Frontal cortex (tissue), 3 donors: ENCODE measurements at regions not wholly inside any gene's neighbourhood (a gene's known extent, or its start where the extent isn't known, plus 50 kb on each side); places are given as distances from the start of the nearest gene placed in this dataset.
"Not testable (repeated sequence)": the region's sequence is repeated elsewhere in the genome, so short reads cannot be mapped to it uniquely, and the experiment has no call there.

ENCODE experiments used
- DNase-seq, 2 donors: peaks; one replicate each; pipeline ENCODE4 v3.0.0; 2012; ENCODE audit warnings: low spot score in 2 of 2
- FAIRE-seq: peaks from 2 replicates; lab custom pipeline; 2012; peaks lifted over from hg19 to GRCh38; lab: Jason Lieb, UNC
- donor health status: control.
- donor health status: control.
- donor health status: control.

GRCh38 chr1:81252471-81253151, 548.1 kb upstream of the ADGRL2 start:
- FAIRE-seq, result no peak
- DNase-seq, result no peak

GRCh38 chr1:81250825-81251224, 549.9 kb upstream of the ADGRL2 start:
- not testable (repeated sequence) for FAIRE-seq, DNase-seq

- DNase-seq, FAIRE-seq: not testable (repeated sequence)
Observed at GRCh38 chr1:81245084-81245715, 555.5 kb upstream of the ADGRL2 start.

- FAIRE-seq, DNase-seq: not testable (repeated sequence)
Observed at GRCh38 chr1:81244612-81245011, 556.1 kb upstream of the ADGRL2 start.

GRCh38 chr1:81242103-81242502, 558.6 kb upstream of the ADGRL2 start:
- FAIRE-seq, result no peak
- no peak for DNase-seq

- FAIRE-seq (no peak), DNase-seq (no peak)
Observed at GRCh38 chr1:81238129-81238528, 562.6 kb upstream of the ADGRL2 start.

GRCh38 chr1:81237473-81238089, 563.2 kb upstream of the ADGRL2 start:
- FAIRE-seq, result no peak
- DNase-seq, result no peak

GRCh38 chr1:81234237-81234636, 566.5 kb upstream of the ADGRL2 start:
- DNase-seq (no peak), FAIRE-seq (no peak)

- FAIRE-seq (no peak), DNase-seq (no peak)
Observed at GRCh38 chr1:81233591-81233990, 567.1 kb upstream of the ADGRL2 start.

GRCh38 chr1:81232420-81232819, 568.3 kb upstream of the ADGRL2 start:
- FAIRE-seq (no peak), DNase-seq (no peak)

GRCh38 chr1:81231729-81232038, 569.0 kb upstream of the ADGRL2 start:
- DNase-seq, result no peak

GRCh38 chr1:81230983-81231728, 569.6 kb upstream of the ADGRL2 start:
- DNase-seq, result no peak

More at GRCh38 chr1:81231729-81232038, 569.0 kb upstream of the ADGRL2 start:
- no peak for FAIRE-seq

GRCh38 chr1:81228926-81229325, 571.8 kb upstream of the ADGRL2 start:
- DNase-seq (no peak), FAIRE-seq (no peak)

More at GRCh38 chr1:81230983-81231728, 569.6 kb upstream of the ADGRL2 start:
- FAIRE-seq, result no peak

- no peak for DNase-seq
- FAIRE-seq, result no peak
Observed at GRCh38 chr1:81226603-81226928, 574.2 kb upstream of the ADGRL2 start.

- no peak for FAIRE-seq
- no peak for DNase-seq
Observed at GRCh38 chr1:81225789-81226602, 574.7 kb upstream of the ADGRL2 start.

- FAIRE-seq (no peak), DNase-seq (no peak)
Observed at GRCh38 chr1:81224222-81224621, 576.5 kb upstream of the ADGRL2 start.

GRCh38 chr1:81221564-81221963, 579.2 kb upstream of the ADGRL2 start:
- no peak for FAIRE-seq
- DNase-seq, result no peak

- no peak for FAIRE-seq
- no peak for DNase-seq
Observed at GRCh38 chr1:81220614-81221071, 580.1 kb upstream of the ADGRL2 start.

- FAIRE-seq (peak; percentile 8), DNase-seq (no peak)
Observed at GRCh38 chr1:81217058-81217457, 583.7 kb upstream of the ADGRL2 start.

- no peak for FAIRE-seq
- no peak for DNase-seq
Observed at GRCh38 chr1:81213279-81213678, 587.5 kb upstream of the ADGRL2 start.
